ENCODE measurements at regions not wholly inside any gene's neighbourhood (a gene's known extent, or its start where the extent isn't known, plus 50 kb on each side); places are given as distances from the start of the nearest gene placed in this dataset.

DNA sequence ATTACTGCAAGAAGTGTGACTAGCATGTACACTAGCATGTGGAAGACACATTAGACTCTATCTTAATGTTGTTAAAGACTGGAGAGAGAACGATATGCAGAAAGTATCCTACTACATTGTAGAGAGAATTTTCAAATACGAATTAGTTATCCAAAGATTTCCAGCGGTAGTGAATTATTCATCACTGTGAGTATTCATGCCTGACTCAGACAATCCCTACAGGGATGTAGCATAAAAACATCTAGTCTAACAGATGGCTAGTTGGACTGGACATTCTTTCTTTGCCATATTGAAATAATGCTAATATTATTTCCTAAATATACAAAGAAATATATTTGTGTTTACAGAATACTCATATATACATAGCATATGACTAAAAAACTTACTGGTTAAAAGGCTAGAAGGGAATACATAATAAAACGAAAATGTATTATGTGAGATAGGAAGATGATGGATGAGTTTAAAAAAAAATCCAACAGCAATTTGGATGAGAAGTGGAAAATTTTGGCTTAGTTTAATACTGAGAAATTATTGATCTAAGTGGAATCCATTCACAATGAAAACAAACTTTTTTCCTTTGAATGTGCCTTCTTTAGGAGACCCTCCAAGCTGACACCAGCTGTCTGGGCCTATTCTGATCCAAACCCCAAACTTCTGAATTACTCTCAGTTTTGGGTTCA lies 580.7 kb downstream of the RFPL4B start:
- Histone ChIP-seq H3K9ac (ENCODE audit: low read depth in 1 of 2, low read length in 2 of 2) (no peak overlapping the region), H3K27ac (ENCODE audit: low read depth in 1 of 2, low read length in 2 of 2) (no peak overlapping the region), H3K4me1 (ENCODE audit: control insufficient read depth in 4 of 4, insufficient read depth in 4 of 4, low read length in 3 of 4) (no peaks in the 10 kb centered on the region), H3K4me3 (ENCODE audit: low read depth in 1 of 3, low read length in 3 of 3) (no peak overlapping the region), H3K27me3 (ENCODE audit: control insufficient read depth in 4 of 4, insufficient read depth in 4 of 4, low read length in 3 of 4) (peaks cover 0 to 2% (median 0%) of the 10 kb centered on the region in 4 donors), H3K36me3 (ENCODE audit: control insufficient read depth in 4 of 4, insufficient read depth in 3 of 4, low read depth in 1 of 4, low read length in 3 of 4) (no peaks in the 10 kb centered on the region), H3K9me3 (ENCODE audit: control insufficient read depth in 4 of 4, low read length in 3 of 4) (peaks cover 0 to 2% (median 0%) of the 10 kb centered on the region in 4 donors)
- no peak for DNase-seq (ENCODE audit: low spot score)
- 76% methylated on average over 4 of the region's 4 CpGs for WGBS
- TF ChIP-seq EGR1 (IDR thresholded peaks at IDR 0.05; ENCODE audit: low read depth in 2 of 2) (no peak), GABPA (IDR thresholded peaks at IDR 0.05 in 1 of 2, conservative IDR thresholded peaks at IDR 0.05 in 1 of 2) (no peak), TAF1 (conservative IDR thresholded peaks at IDR 0.05) (no peak), RAD21 (IDR thresholded peaks at IDR 0.05) (no peak), ZBTB33 (IDR thresholded peaks at IDR 0.05) (no peak), RXRA (IDR thresholded peaks at IDR 0.05) (no peak), JUND (IDR thresholded peaks at IDR 0.05) (no peak), MAX (IDR thresholded peaks at IDR 0.05) (no peak)
- TF ChIP-seq, protein P1, sequence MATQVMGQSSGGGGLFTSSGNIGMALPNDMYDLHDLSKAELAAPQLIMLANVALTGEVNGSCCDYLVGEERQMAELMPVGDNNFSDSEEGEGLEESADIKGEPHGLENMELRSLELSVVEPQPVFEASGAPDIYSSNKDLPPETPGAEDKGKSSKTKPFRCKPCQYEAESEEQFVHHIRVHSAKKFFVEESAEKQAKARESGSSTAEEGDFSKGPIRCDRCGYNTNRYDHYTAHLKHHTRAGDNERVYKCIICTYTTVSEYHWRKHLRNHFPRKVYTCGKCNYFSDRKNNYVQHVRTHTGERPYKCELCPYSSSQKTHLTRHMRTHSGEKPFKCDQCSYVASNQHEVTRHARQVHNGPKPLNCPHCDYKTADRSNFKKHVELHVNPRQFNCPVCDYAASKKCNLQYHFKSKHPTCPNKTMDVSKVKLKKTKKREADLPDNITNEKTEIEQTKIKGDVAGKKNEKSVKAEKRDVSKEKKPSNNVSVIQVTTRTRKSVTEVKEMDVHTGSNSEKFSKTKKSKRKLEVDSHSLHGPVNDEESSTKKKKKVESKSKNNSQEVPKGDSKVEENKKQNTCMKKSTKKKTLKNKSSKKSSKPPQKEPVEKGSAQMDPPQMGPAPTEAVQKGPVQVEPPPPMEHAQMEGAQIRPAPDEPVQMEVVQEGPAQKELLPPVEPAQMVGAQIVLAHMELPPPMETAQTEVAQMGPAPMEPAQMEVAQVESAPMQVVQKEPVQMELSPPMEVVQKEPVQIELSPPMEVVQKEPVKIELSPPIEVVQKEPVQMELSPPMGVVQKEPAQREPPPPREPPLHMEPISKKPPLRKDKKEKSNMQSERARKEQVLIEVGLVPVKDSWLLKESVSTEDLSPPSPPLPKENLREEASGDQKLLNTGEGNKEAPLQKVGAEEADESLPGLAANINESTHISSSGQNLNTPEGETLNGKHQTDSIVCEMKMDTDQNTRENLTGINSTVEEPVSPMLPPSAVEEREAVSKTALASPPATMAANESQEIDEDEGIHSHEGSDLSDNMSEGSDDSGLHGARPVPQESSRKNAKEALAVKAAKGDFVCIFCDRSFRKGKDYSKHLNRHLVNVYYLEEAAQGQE (IDR thresholded peaks at IDR 0.05): no peak

DNA sequence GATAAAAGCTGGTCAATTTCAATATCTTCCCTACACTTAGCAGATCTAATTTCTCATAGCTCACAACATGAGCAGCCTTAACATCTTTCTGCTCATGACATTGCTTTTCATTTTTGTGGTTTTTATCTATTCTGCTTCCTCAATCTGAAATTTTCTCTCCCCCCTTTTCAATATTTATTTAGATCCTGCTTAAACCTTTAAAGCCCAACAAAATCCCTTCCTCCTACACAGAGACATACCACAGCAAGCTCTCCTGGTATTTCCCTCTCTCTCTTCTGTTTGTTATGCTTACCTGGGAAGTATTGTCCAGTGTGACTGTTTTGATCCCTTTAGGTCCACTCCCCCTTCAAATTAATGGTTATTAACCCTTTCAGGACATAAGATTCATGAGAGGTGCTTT lies 582.5 kb downstream of the RFPL4B start:
- no peak for DNase-seq (ENCODE audit: low spot score)
- no peak for TF ChIP-seq CTCF (IDR thresholded peaks at IDR 0.05; ENCODE audit: low read depth, low read length, missing input control)
- TF ChIP-seq ATF3 (IDR thresholded peaks at IDR 0.05): no peak
- no peak for TF ChIP-seq YY1 (IDR thresholded peaks at IDR 0.05)
- no peak for TF ChIP-seq HNF4G (IDR thresholded peaks at IDR 0.05)
- no peak for TF ChIP-seq EGR1 (IDR thresholded peaks at IDR 0.05; ENCODE audit: low read depth in 2 of 2)
- no peak for TF ChIP-seq ZBTB33 (IDR thresholded peaks at IDR 0.05)
- TF ChIP-seq HNF4A (conservative IDR thresholded peaks at IDR 0.05): no peak
- TF ChIP-seq TAF1 (conservative IDR thresholded peaks at IDR 0.05): no peak
- no peak for TF ChIP-seq FOXA2 (IDR thresholded peaks at IDR 0.05)
- H3K4me3 ChIP-seq (ENCODE audit: low read depth in 1 of 3, low read length in 3 of 3): no peak overlapping the region
- H3K27ac ChIP-seq (ENCODE audit: low read depth in 1 of 2, low read length in 2 of 2): no peak overlapping the region
- H3K9me3 ChIP-seq (ENCODE audit: control insufficient read depth in 4 of 4, low read length in 3 of 4): no peaks in the 10 kb centered on the region
- H3K4me1 ChIP-seq (ENCODE audit: control insufficient read depth in 4 of 4, insufficient read depth in 4 of 4, low read length in 3 of 4): no peaks in the 10 kb centered on the region
- H3K9ac ChIP-seq (ENCODE audit: low read depth in 1 of 2, low read length in 2 of 2): no peak overlapping the region
- H3K36me3 ChIP-seq (ENCODE audit: control insufficient read depth in 4 of 4, insufficient read depth in 3 of 4, low read depth in 1 of 4, low read length in 3 of 4): no peaks in the 10 kb centered on the region
- peaks cover 0 to 2% (median 0%) of the 10 kb centered on the region in 4 donors for H3K27me3 ChIP-seq (ENCODE audit: control insufficient read depth in 4 of 4, insufficient read depth in 4 of 4, low read length in 3 of 4)
